DND-41 (cell line): ENCODE measurements at regions not wholly inside any gene's neighbourhood (a gene's known extent, or its start where the extent isn't known, plus 50 kb on each side); places are given as distances from the start of the nearest gene placed in this dataset.

Experiments used
- ATAC-seq: fragments of 200-7000 bp; cut with Tn5 transposase; 3 replicates; pipeline ENCODE4 v1.9.1; 2021; ENCODE audit warnings: low read depth; ENCODE audit not compliant: insufficient read depth
- DNase-seq: peaks from one replicate; pipeline ENCODE4 v3.0.0-alpha.2; 2020
- H2AFZ ChIP-seq: 2 replicates; pipeline ENCODE4 v1.6.0; 2012; ENCODE audit warnings: low read depth, low read length
- H3K27ac ChIP-seq: 2 replicates; pipeline ENCODE4 v1.5.1; 2012; ENCODE audit warnings: low read length, inconsistent platforms
- H3K27me3 ChIP-seq: fragments of 200-600 bp; sonication (generic); 2 replicates; pipeline ENCODE4 v1.6.0; 2012; ENCODE audit warnings: low read length, mild to moderate bottlenecking, inconsistent platforms; ENCODE audit not compliant: insufficient read depth, poor library complexity
- H3K36me3 ChIP-seq: 2 replicates; pipeline ENCODE4 v1.5.1; 2012; ENCODE audit warnings: low read length, inconsistent platforms; ENCODE audit not compliant: insufficient read depth
- H3K4me1 ChIP-seq: 2 replicates; pipeline ENCODE4 v1.5.1; 2012; ENCODE audit warnings: mild to moderate bottlenecking, low read length; ENCODE audit not compliant: insufficient read depth
- H3K4me2 ChIP-seq: 2 replicates; pipeline ENCODE4 v1.6.0; 2012; ENCODE audit warnings: mild to moderate bottlenecking, moderate library complexity, low read length, inconsistent platforms; ENCODE audit not compliant: insufficient read depth
- H3K4me3 ChIP-seq, 2 experiments: fragments of 200-600 bp in 1 of 2; shearing (Covaris generic) in 1 of 2; 2 replicates each; pipeline ENCODE4 v1.5.1; 2012 to 2016; ENCODE audit warnings: inconsistent platforms in 2 of 2, low read length in 2 of 2, mild to moderate bottlenecking in 2 of 2, low read depth in 1 of 2, moderate library complexity in 1 of 2
- H3K79me2 ChIP-seq: 2 replicates; pipeline ENCODE4 v1.6.0; 2012; ENCODE audit warnings: low read length, inconsistent platforms; ENCODE audit not compliant: insufficient read depth
- H3K9ac ChIP-seq: 2 replicates; pipeline ENCODE4 v1.6.0; 2012; ENCODE audit warnings: low read depth, mild to moderate bottlenecking, inconsistent platforms, low read length, moderate library complexity
- H3K9me3 ChIP-seq: 2 replicates; pipeline ENCODE4 v1.5.1; 2012; ENCODE audit warnings: low read length, moderate library complexity, mild to moderate bottlenecking, inconsistent platforms; ENCODE audit not compliant: insufficient read depth, severe bottlenecking
- H4K20me1 ChIP-seq: 2 replicates; pipeline ENCODE4 v1.6.0; 2012; ENCODE audit warnings: low read length; ENCODE audit not compliant: insufficient read depth
- EZH2 ChIP-seq: IDR thresholded peaks from 3 replicates; pipeline ENCODE4 v1.6.1; 2012; ENCODE audit warnings: borderline replicate concordance, low read depth, mild to moderate bottlenecking, moderate library complexity, low read length, inconsistent platforms; ENCODE audit not compliant: severe bottlenecking
- TF ChIP-seq, protein P1 (sequence below): IDR thresholded peaks from 2 replicates; pipeline ENCODE4 v1.5.1; 2012; ENCODE audit warnings: borderline replicate concordance, low read length, moderate library complexity, mild to moderate bottlenecking; ENCODE audit not compliant: poor library complexity, severe bottlenecking; ENCODE audit errors: extremely low read depth

DNA sequence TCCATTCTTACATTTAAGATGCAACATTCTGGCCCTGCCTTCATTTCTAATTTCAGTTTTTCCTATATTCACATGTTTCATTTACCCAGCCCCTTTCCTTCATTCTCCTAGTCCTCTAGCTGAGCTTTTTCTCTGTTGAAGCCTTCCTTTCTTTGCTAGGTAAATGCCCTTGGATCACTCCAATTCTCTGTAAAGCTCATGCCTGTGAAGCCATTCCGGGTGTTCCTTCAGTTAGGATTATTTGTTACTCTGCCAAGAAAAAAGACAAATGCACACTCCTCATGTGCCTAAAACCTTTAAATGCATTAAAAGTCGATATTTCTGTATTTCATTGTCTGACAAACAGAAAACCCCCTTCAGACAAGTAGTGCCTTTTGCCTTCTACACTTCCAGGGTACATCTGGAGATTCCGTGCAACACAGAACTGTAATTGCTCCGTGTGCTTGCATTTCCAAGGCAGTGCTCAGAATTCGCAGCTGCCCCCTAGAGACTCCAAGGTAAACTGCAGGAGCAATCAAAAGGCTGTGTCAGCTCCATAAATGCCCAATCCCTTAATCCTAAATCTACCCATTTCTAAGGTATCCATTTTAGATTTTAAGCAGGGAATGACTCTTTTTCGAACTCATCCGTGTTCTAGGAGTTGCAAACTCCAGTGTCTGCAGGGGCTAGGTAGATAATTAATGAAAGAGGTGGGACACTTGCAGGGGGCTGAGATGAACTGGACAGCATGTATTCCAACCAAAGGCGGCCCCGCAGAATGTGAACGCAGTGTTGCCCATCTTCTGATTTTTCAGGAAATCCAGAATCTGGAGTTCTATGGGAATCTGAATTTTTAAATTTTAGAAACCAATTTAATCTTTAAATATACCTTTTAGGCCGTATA lies 320.2 kb downstream of the GRIN2B start:
- Histone ChIP-seq H3K4me1 (no peaks in the 10 kb centered on the region), H3K79me2 (no peaks in the 10 kb centered on the region), H3K9ac (no peak overlapping the region), H3K4me2 (no peak overlapping the region), H3K36me3 (no peaks in the 10 kb centered on the region), H3K27ac (no peak overlapping the region), H3K4me3 (no peak overlapping the region), H2AFZ (no peak overlapping the region), H3K9me3 (no peaks in the 10 kb centered on the region), H4K20me1 (no peaks in the 10 kb centered on the region), H3K27me3 (no peaks in the 10 kb centered on the region)
- DNase-seq (peak; percentile 22), ATAC-seq (peak; percentile 63)
- TF ChIP-seq, protein P1, sequence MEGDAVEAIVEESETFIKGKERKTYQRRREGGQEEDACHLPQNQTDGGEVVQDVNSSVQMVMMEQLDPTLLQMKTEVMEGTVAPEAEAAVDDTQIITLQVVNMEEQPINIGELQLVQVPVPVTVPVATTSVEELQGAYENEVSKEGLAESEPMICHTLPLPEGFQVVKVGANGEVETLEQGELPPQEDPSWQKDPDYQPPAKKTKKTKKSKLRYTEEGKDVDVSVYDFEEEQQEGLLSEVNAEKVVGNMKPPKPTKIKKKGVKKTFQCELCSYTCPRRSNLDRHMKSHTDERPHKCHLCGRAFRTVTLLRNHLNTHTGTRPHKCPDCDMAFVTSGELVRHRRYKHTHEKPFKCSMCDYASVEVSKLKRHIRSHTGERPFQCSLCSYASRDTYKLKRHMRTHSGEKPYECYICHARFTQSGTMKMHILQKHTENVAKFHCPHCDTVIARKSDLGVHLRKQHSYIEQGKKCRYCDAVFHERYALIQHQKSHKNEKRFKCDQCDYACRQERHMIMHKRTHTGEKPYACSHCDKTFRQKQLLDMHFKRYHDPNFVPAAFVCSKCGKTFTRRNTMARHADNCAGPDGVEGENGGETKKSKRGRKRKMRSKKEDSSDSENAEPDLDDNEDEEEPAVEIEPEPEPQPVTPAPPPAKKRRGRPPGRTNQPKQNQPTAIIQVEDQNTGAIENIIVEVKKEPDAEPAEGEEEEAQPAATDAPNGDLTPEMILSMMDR: peak; percentile 66
- TF ChIP-seq EZH2: no peak

DNA sequence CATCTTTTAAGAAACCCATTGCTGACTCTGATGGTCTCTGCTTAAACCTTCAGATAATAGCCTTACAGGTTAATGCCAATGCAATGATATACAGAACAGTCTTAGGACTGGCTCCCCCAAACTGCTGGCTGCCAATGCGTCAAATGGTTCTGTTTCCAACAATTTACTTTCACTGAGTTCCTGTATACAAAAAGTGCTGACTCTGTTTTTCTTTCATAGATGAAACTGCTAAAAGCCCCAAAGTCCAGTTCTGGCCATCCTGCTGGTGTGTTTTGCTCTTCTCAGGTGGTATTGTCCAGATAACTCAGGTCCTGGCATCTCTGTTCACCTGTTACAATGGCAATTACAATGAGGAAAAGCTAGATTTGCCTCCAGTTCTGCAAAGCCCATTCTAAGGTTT lies 326.9 kb downstream of the GRIN2B start:
- Histone ChIP-seq H3K27me3 (no peaks in the 10 kb centered on the region), H3K9me3 (no peaks in the 10 kb centered on the region)
- no peak for TF ChIP-seq EZH2
- TF ChIP-seq, protein P1: no peak

DNA sequence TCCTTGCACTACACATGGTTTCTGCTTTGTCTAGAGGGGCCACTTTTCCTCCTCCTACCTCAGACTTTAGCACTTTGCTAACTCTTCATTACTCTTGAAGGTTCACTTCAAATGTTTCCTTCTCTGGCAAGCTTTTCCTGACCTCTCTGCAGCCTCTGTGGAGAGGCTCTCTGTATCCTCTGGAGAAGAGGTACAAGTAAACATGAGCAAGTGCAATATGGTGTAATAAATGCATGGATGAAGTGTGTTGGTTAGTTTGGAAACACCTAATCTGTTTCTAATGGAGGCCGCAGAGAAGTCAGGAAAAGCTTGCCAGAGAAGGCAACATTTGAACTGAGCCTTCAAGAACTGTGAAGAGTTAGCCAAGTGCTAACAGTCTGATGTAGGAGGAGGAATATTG lies 329.3 kb downstream of the GRIN2B start:
- Histone ChIP-seq H3K9ac (no peak overlapping the region), H3K36me3 (no peaks in the 10 kb centered on the region), H2AFZ (no peak overlapping the region), H4K20me1 (no peaks in the 10 kb centered on the region), H3K79me2 (no peaks in the 10 kb centered on the region), H3K9me3 (no peaks in the 10 kb centered on the region), H3K4me2 (no peak overlapping the region), H3K4me3 (no peak overlapping the region), H3K27me3 (no peaks in the 10 kb centered on the region), H3K4me1 (no peaks in the 10 kb centered on the region), H3K27ac (no peak overlapping the region)
- TF ChIP-seq, protein P1: no peak
- no peak for TF ChIP-seq EZH2
- ATAC-seq: no peak
- no peak for DNase-seq

More for the DNA sequence above, 326.9 kb downstream of the GRIN2B start:
- Histone ChIP-seq H3K4me3 (no peak overlapping the region), H3K4me1 (no peaks in the 10 kb centered on the region), H4K20me1 (no peaks in the 10 kb centered on the region), H3K79me2 (no peaks in the 10 kb centered on the region), H3K36me3 (no peaks in the 10 kb centered on the region), H3K4me2 (no peak overlapping the region), H3K27ac (no peak overlapping the region), H2AFZ (no peak overlapping the region), H3K9ac (no peak overlapping the region)
- ATAC-seq (no peak), DNase-seq (no peak)
